ENCODE measurements at regions not wholly inside any gene's neighbourhood (a gene's known extent, or its start where the extent isn't known, plus 50 kb on each side); places are given as distances from the start of the nearest gene placed in this dataset.

- TF ChIP-seq CTCF (IDR thresholded peaks at IDR 0.05; ENCODE audit: extremely low read depth in 1 of 2, insufficient read depth in 1 of 2, low read depth in 1 of 2, low read length in 2 of 2) (no peak), POLR2A (IDR thresholded peaks at IDR 0.05; ENCODE audit: low read depth, low read length) (no peak), MYC (IDR thresholded peaks at IDR 0.05; ENCODE audit: low read depth, low read length) (no peak), POLR2AphosphoS5 (IDR thresholded peaks at IDR 0.05; ENCODE audit: insufficient read depth, low read depth, low read length) (no peak), GATA2 (IDR thresholded peaks at IDR 0.05; ENCODE audit: insufficient read depth, insufficient read length, low read depth, low read length) (no peak), EZH2 (IDR thresholded peaks at IDR 0.05; ENCODE audit: borderline replicate concordance, low read depth, low read length, severe bottlenecking) (no peak)
These were observed 79.6 kb downstream of the GLI2 start for GRCh38 chr2:120815292-120815691.
